Caco-2 (cell line): ENCODE measurements at regions not wholly inside any gene's neighbourhood (a gene's known extent, or its start where the extent isn't known, plus 50 kb on each side); places are given as distances from the start of the nearest gene placed in this dataset.

Experiments
- BruUV-seq: library from RNA; stranded (reverse); fragments of 400-500 nt; replicated peaks from 2 replicates; lab custom pipeline; 2021; lab: Mats Ljungman, UMichigan
- CTCF ChIA-PET: fragments of 300-600 bp; sonication (Branson Sonifier 250); formaldehyde crosslinking; loops from one replicate; lab custom pipeline; 2022; ENCODE audit warnings: antibody characterized with exemption; lab: Charles Lee
- POLR2A ChIA-PET: fragments of 300-600 bp; sonication (Branson Sonifier 250); formaldehyde crosslinking; loops from one replicate; lab custom pipeline; 2022; ENCODE audit warnings: antibody characterized with exemption; lab: Charles Lee
- DNase-seq, 2 experiments: peaks; one replicate each; pipeline versions ENCODE4 v3.0.0 to v3.0.0-alpha.2; 2020 to 2022
- H3K27me3 ChIP-seq: replicated peaks from 2 replicates; pipeline ENCODE4 v1.6.0; 2011; ENCODE audit warnings: low read length; ENCODE audit not compliant: control insufficient read depth, insufficient read depth
- H3K36me3 ChIP-seq: 2 replicates; pipeline ENCODE4 v1.5.1; 2011; ENCODE audit warnings: low read length; ENCODE audit not compliant: control insufficient read depth, insufficient read depth
- H3K4me1 ChIP-seq: fragments of 250-450 bp; sonication (Bioruptor Pico); 2 replicates; pipeline ENCODE4 v1.5.1; 2020; ENCODE audit warnings: mild to moderate bottlenecking
- H3K4me3 ChIP-seq: 2 replicates; pipeline ENCODE4 v1.5.1; 2011; ENCODE audit warnings: low read depth, mild to moderate bottlenecking, control low read depth, low read length
- H3K9me3 ChIP-seq: fragments of 250-450 bp; sonication (Bioruptor Pico); 2 replicates; pipeline ENCODE4 v1.5.1; 2020; ENCODE audit warnings: mild to moderate bottlenecking, moderate library complexity
- H3K27ac Mint-ChIP-seq: one replicate; pipeline ENCODE4 v1.8.0; 2022; ENCODE audit warnings: mixed read lengths; ENCODE audit not compliant: unreplicated experiment
- H3K27me3 Mint-ChIP-seq: one replicate; pipeline ENCODE4 v1.8.0; 2022; ENCODE audit warnings: mixed read lengths; ENCODE audit not compliant: insufficient read depth, unreplicated experiment
- H3K36me3 Mint-ChIP-seq: one replicate; pipeline ENCODE4 v1.8.0; 2022; ENCODE audit warnings: mild to moderate bottlenecking, mixed read lengths; ENCODE audit not compliant: insufficient read depth, unreplicated experiment
- H3K4me1 Mint-ChIP-seq: one replicate; pipeline ENCODE4 v1.8.0; 2022; ENCODE audit warnings: low read depth, mixed read lengths; ENCODE audit not compliant: unreplicated experiment
- H3K4me3 Mint-ChIP-seq: one replicate; pipeline ENCODE4 v1.8.0; 2022; ENCODE audit warnings: mild to moderate bottlenecking, moderate library complexity, mixed read lengths; ENCODE audit not compliant: unreplicated experiment
- H3K9me3 Mint-ChIP-seq: one replicate; pipeline ENCODE4 v1.8.0; 2022; ENCODE audit warnings: mixed read lengths; ENCODE audit not compliant: unreplicated experiment
- CTCF ChIP-seq, 2 experiments: fragments of 200-600 bp in 1 of 2; IDR thresholded peaks; 1 replicate in 1 of 2; 2 replicates in 1 of 2; pipeline versions ENCODE4 v1.5.1 to v1.8.0; 2011 to 2022; ENCODE audit warnings: antibody characterized with exemption in 1 of 2, control low read depth in 1 of 2, inconsistent platforms in 1 of 2, low read depth in 1 of 2, low read length in 1 of 2, mild to moderate bottlenecking in 1 of 2, moderate library complexity in 1 of 2; ENCODE audit not compliant: insufficient read depth in 1 of 2, severe bottlenecking in 1 of 2, unreplicated experiment in 1 of 2
- intact Hi-C: fragments of 100-400 bp; cut with micrococcal nuclease; formaldehyde crosslinking; loops from one replicate; pipeline ENCODE4 v1.10.0; 2022; ENCODE audit not compliant: unreplicated experiment

GRCh38 chr16:82358606-82359221 is 188.7 kb upstream of the MPHOSPH6 start:
- Histone ChIP-seq H3K9me3 (no peaks in the 10 kb centered on the region), H3K4me3 (no peak overlapping the region), H3K27me3 (no peaks in the 10 kb centered on the region), H3K4me1 (0 out of 2 replicates have a peak, but pooled peaks cover 5% of the 10 kb centered on the region), H3K36me3 (no peaks in the 10 kb centered on the region)
- Mint-ChIP-seq H3K4me1 (peaks cover 8% of the 10 kb centered on the region), H3K27ac (no peak overlapping the region), H3K36me3 (no peaks in the 10 kb centered on the region), H3K27me3 (peaks cover 23% of the 10 kb centered on the region), H3K4me3 (no peak overlapping the region), H3K9me3 (peaks cover 16% of the 10 kb centered on the region)
- ChIA-PET POLR2A (no interaction called here), CTCF (no interaction called here)
- BruUV-seq: no TSS peak
- TF ChIP-seq CTCF (IDR thresholded peaks at IDR 0.05; ENCODE audit: insufficient read depth in 1 of 2, low read depth in 1 of 2, low read length in 1 of 2, severe bottlenecking in 1 of 2, unreplicated experiment in 1 of 2): no peak
- no peak for DNase-seq
- intact Hi-C loops: no loop called here

- intact Hi-C loops: no loop called here
- no peak for TF ChIP-seq CTCF (IDR thresholded peaks at IDR 0.05; ENCODE audit: insufficient read depth in 1 of 2, low read depth in 1 of 2, low read length in 1 of 2, severe bottlenecking in 1 of 2, unreplicated experiment in 1 of 2)
- Histone ChIP-seq H3K27me3 (no peaks in the 10 kb centered on the region), H3K9me3 (no peaks in the 10 kb centered on the region), H3K4me1 (0 out of 2 replicates have a peak, but pooled peaks cover 5% of the 10 kb centered on the region), H3K4me3 (no peak overlapping the region), H3K36me3 (no peaks in the 10 kb centered on the region)
- ChIA-PET CTCF (no interaction called here), POLR2A (no interaction called here)
- Mint-ChIP-seq H3K27ac (no peak overlapping the region), H3K4me1 (peaks cover 8% of the 10 kb centered on the region), H3K9me3 (peaks cover 18% of the 10 kb centered on the region), H3K4me3 (no peak overlapping the region), H3K36me3 (no peaks in the 10 kb centered on the region), H3K27me3 (peaks cover 21% of the 10 kb centered on the region)
- no TSS peak for BruUV-seq
- DNase-seq: no peak
These were observed 188.1 kb upstream of the MPHOSPH6 start for GRCh38 chr16:82358161-82358560.

GRCh38 chr16:82357237-82357636 is 187.2 kb upstream of the MPHOSPH6 start:
- intact Hi-C loops: no loop called here
- no peak for TF ChIP-seq CTCF (IDR thresholded peaks at IDR 0.05; ENCODE audit: insufficient read depth in 1 of 2, low read depth in 1 of 2, low read length in 1 of 2, severe bottlenecking in 1 of 2, unreplicated experiment in 1 of 2)
- Histone ChIP-seq H3K4me3 (no peak overlapping the region), H3K9me3 (no peaks in the 10 kb centered on the region), H3K27me3 (no peaks in the 10 kb centered on the region), H3K4me1 (0 out of 2 replicates have a peak, but pooled peaks cover 5% of the 10 kb centered on the region), H3K36me3 (no peaks in the 10 kb centered on the region)
- POLR2A ChIA-PET: no interaction called here
- CTCF ChIA-PET: no interaction called here
- Mint-ChIP-seq H3K27me3 (peaks cover 19% of the 10 kb centered on the region), H3K36me3 (no peaks in the 10 kb centered on the region), H3K27ac (no peak overlapping the region), H3K4me1 (peaks cover 8% of the 10 kb centered on the region), H3K4me3 (no peak overlapping the region), H3K9me3 (peaks cover 23% of the 10 kb centered on the region)
- BruUV-seq: no TSS peak
- no peak for DNase-seq
